ENCODE measurements at regions not wholly inside any gene's neighbourhood (a gene's known extent, or its start where the extent isn't known, plus 50 kb on each side); places are given as distances from the start of the nearest gene placed in this dataset.

DNA sequence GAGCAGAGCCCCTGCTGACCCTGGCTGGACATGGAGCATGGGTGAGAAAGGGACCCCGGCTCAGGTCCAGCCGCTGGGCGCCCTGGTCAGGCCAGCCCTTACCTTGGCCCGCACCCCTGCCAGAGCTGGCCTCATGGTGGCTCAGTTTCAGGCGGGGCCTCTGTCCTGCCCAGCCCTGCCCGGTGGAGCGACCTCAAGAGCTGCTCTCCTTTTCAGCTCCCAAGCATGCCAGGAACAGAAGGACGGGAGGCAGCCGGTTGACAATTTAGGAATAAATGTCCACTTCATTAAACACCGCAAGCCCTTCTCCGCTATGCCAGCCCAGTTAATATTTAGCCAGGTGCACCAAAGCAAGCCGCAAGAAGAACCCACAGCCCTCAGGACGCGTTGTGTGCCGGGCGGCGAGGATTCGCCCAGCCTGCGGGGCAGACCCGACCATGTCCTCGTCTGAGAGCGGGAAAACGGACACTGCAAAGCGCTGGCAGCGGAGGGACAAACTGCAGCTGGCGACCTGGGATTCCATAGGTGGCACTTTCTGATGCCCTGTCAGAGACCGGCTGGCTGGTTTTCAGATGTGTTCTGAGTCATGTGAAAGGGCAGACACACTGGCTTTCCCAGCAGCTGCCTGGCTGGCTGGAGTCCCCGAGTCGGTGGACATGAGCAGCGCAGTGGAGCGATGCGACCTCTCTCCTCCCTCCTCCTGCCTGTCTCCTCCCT lies 221.9 kb downstream of the TTLL2 start:
- no peak overlapping the region for H3K9ac ChIP-seq
- H3K4me3 ChIP-seq (IDR thresholded peaks at IDR 0.05; ENCODE audit: insufficient read depth, low read depth, low read length) = no peak overlapping the region
- no peak overlapping the region for H3K27ac ChIP-seq
- H3K79me2 ChIP-seq (ENCODE audit: insufficient read depth, low read depth) = no peaks in the 10 kb centered on the region
- no peak overlapping the region for H2AFZ ChIP-seq (ENCODE audit: low read depth)
- no peaks in the 10 kb centered on the region for H3K27me3 ChIP-seq (ENCODE audit: insufficient read depth, low read depth)
- H4K20me1 ChIP-seq (ENCODE audit: insufficient read depth) = no peaks in the 10 kb centered on the region
- TF ChIP-seq CTCF (conservative IDR thresholded peaks at IDR 0.05; ENCODE audit: low read depth, low read length) = no peak
- H3K4me2 ChIP-seq = no peak overlapping the region
- H3K36me3 ChIP-seq (ENCODE audit: insufficient read depth) = no peaks in the 10 kb centered on the region
- H3K4me1 ChIP-seq (ENCODE audit: low read depth, poor library complexity, severe bottlenecking) = no peaks in the 10 kb centered on the region

GRCh38 chr6:167547328-167547692 lies 222.4 kb downstream of the TTLL2 start:
- no peaks in the 10 kb centered on the region for H3K79me2 ChIP-seq (ENCODE audit: insufficient read depth, low read depth)
- H3K27ac ChIP-seq = no peak overlapping the region
- H4K20me1 ChIP-seq (ENCODE audit: insufficient read depth) = no peaks in the 10 kb centered on the region
- no peaks in the 10 kb centered on the region for H3K36me3 ChIP-seq (ENCODE audit: insufficient read depth)
- no peak overlapping the region for H3K9ac ChIP-seq
- H2AFZ ChIP-seq (ENCODE audit: low read depth) = no peak overlapping the region
- no peak overlapping the region for H3K4me3 ChIP-seq (IDR thresholded peaks at IDR 0.05; ENCODE audit: insufficient read depth, low read depth, low read length)
- TF ChIP-seq CTCF (conservative IDR thresholded peaks at IDR 0.05; ENCODE audit: low read depth, low read length) = no peak
- no peak overlapping the region for H3K4me2 ChIP-seq
- no peaks in the 10 kb centered on the region for H3K4me1 ChIP-seq (ENCODE audit: low read depth, poor library complexity, severe bottlenecking)
- no peaks in the 10 kb centered on the region for H3K27me3 ChIP-seq (ENCODE audit: insufficient read depth, low read depth)

- no peaks in the 10 kb centered on the region for H3K79me2 ChIP-seq (ENCODE audit: insufficient read depth, low read depth)
- TF ChIP-seq CTCF (conservative IDR thresholded peaks at IDR 0.05; ENCODE audit: low read depth, low read length) = no peak
- H3K27me3 ChIP-seq (ENCODE audit: insufficient read depth, low read depth) = no peaks in the 10 kb centered on the region
- H4K20me1 ChIP-seq (ENCODE audit: insufficient read depth) = no peaks in the 10 kb centered on the region
- H2AFZ ChIP-seq (ENCODE audit: low read depth) = no peak overlapping the region
- H3K4me3 ChIP-seq (IDR thresholded peaks at IDR 0.05; ENCODE audit: insufficient read depth, low read depth, low read length) = no peak overlapping the region
- H3K9ac ChIP-seq = no peak overlapping the region
- no peaks in the 10 kb centered on the region for H3K36me3 ChIP-seq (ENCODE audit: insufficient read depth)
- no peak overlapping the region for H3K4me2 ChIP-seq
- H3K4me1 ChIP-seq (ENCODE audit: low read depth, poor library complexity, severe bottlenecking) = no peaks in the 10 kb centered on the region
- no peak overlapping the region for H3K27ac ChIP-seq
Observed at GRCh38 chr6:167547751-167548150, 222.9 kb downstream of the TTLL2 start.

- H3K4me3 ChIP-seq (IDR thresholded peaks at IDR 0.05; ENCODE audit: insufficient read depth, low read depth, low read length) = no peak overlapping the region
- no peaks in the 10 kb centered on the region for H3K4me1 ChIP-seq (ENCODE audit: low read depth, poor library complexity, severe bottlenecking)
- H3K27me3 ChIP-seq (ENCODE audit: insufficient read depth, low read depth) = no peaks in the 10 kb centered on the region
- no peaks in the 10 kb centered on the region for H3K79me2 ChIP-seq (ENCODE audit: insufficient read depth, low read depth)
- no peak overlapping the region for H3K27ac ChIP-seq
- H2AFZ ChIP-seq (ENCODE audit: low read depth) = no peak overlapping the region
- H4K20me1 ChIP-seq (ENCODE audit: insufficient read depth) = no peaks in the 10 kb centered on the region
- H3K4me2 ChIP-seq = no peak overlapping the region
- no peak for TF ChIP-seq CTCF (conservative IDR thresholded peaks at IDR 0.05; ENCODE audit: low read depth, low read length)
- no peak overlapping the region for H3K9ac ChIP-seq
- no peaks in the 10 kb centered on the region for H3K36me3 ChIP-seq (ENCODE audit: insufficient read depth)
Observed at GRCh38 chr6:167548451-167548850, 223.6 kb downstream of the TTLL2 start.

Data from KMS-11 (cell line).